D341Med (cell line): ENCODE measurements at regions not wholly inside any gene's neighbourhood (a gene's known extent, or its start where the extent isn't known, plus 50 kb on each side); places are given as distances from the start of the nearest gene placed in this dataset.
"Not testable (repeated sequence)": the region's sequence is repeated elsewhere in the genome, so short reads cannot be mapped to it uniquely, and the experiment has no call there.

Source experiments
- DNase-seq: peaks from one replicate; pipeline ENCODE4 v3.0.0; 2012; ENCODE audit warnings: low spot score

DNA sequence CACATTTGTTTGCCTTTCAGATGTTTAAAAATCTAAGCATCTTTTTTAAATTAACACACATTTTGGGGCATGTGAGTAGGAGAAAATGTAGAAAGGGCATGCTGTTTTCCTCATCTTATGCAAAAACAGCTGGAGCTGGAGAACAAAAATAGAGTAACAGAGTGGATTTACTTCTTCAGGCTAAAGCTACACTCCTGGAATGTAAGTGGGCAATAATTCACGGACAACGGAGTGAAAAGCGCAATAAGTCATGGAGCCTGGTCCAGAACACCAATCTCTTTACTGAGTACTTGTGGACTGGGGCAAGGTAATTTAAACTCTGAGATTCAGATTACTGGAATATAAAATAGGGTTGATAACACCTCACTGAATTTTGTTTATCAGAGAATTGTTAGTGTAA, 1018.8 kb upstream of the HS3ST1 start:
- DNase-seq = no peak

DNA sequence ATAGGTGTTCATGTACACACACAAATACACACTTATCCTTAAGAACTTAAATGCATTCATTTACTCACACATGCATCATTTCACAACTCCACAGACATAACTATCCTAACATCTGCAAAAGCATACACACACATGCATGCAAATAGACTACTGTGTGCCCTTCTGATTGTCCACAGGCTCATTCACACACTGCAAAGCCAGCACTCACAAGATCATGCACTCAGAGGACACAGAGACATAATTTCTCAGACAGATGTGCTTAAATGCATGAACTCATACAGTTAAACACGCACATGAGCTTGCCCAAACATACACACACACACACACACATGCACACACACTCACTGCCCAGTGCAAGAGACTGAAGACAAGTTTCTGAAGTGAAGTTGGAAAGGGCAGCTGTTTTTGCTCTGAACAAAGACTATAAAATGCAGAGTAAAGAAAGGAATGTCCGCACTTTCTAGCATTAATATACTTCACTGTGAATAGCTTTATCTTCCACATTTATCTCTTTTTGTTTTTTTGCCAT, 1018.0 kb upstream of the HS3ST1 start:
- no peak for DNase-seq

DNA sequence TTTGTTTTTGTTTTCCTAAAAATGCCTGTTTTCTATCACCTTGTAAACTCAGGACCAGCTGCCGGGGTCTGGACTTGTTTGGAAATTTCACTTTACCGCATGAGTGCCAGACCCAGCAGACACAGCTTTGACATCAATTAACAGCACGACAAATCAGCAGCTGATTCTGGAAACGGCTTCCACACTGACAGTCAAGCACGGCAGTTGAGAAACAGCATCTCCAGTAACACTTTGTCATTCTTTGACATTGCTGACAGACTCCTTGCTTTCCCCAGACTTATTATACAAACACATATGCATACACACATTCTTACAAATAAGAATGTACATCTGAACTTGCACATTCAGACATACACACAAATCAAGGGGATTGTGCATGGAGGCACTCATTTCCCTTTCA, 1017.6 kb upstream of the HS3ST1 start:
- DNase-seq = no peak

DNA sequence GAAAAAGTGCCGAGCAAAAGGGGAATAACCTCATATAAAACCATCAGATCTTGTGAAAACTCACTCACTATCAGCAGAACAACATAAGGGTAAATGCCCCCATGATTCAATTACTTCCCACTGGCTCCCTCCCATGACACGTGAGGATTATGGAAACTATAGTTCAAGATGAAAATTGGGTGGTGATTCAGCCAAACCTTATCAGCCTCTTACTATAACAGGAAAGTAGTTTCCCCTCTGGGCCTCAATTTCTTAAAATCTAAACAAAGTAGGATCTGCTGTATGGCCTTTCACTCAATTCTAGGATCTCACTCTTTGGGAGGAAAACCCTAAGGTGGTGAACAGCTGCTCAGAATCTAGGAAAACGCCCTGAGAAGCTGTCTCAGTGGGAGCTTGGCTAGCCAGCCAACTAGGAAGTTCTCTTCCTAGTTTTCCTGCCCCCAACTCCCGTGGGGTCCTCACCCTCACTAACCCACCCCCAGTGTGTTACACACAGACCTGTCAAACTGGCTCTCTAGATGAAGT, 1017.1 kb upstream of the HS3ST1 start:
- DNase-seq = no peak

DNA sequence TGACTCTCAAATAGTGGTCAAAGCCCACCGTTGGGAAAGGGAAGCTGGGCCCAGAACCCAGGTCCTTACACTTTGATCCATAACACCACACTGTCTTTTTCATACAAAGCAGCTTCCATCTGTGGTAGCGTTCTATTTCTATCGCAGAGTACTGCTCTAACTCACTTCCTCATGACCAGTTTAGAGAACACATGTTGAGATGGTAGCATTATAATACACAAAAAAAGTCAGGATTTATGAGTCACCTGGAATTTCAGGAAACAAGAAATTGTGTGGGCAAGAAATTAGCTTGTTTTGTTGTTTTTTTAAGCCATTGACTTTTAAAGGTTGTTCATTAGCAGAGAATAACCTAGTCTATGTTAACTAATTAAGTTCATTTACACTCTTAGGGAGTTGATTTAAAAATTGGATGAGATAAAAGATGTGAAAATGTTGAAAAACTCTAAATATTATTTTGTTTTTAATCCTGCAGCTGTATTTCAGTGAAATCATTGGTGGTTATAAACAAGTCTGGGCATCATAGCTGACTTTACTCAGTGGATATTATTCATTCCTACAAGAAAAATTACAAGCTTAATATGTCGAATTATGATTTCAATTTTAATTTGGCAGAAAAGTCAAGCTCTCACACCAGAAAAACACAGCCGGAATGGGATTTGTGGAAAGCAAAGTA, 1011.1 kb upstream of the HS3ST1 start:
- no peak for DNase-seq

DNA sequence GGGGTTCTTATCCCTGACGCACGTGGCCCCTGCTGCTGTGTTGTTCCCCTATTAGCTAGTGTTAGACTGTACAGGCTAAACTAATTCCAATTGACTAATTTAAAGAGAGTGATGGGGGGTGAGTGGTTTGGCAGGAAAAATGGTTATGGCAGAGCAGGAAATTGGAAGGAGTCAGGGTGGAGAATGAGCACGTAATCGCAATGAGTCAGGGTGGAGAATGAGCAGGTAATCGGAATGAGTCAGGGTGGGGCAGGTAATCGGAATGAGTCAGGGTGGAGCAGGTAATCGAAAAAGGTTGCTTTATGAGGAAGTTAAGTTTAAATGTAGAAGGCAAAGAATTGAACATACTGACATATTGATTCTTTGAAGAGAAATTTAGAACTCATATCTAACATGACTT, 1002.6 kb upstream of the HS3ST1 start:
- DNase-seq = not testable (repeated sequence)

DNA sequence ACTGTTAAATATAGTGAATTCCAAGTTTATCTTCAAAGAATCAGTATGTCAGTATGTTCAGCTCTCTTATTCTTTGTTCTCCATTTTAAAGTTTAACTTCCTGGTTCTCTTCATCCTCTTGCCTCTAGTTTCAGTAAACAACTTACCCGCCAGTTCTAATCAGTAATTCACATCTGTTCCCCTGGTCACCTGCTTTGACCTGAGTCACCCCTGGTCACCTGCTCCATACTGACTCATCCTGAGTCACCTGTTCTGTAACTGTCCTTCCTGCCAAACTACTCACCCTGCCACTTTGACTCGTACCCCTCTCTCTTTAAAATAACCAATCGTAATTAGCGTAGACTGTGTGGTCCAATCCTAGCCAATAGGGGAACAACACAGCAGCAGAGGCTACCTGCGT, 992.7 kb upstream of the HS3ST1 start:
- no peak for DNase-seq

DNA sequence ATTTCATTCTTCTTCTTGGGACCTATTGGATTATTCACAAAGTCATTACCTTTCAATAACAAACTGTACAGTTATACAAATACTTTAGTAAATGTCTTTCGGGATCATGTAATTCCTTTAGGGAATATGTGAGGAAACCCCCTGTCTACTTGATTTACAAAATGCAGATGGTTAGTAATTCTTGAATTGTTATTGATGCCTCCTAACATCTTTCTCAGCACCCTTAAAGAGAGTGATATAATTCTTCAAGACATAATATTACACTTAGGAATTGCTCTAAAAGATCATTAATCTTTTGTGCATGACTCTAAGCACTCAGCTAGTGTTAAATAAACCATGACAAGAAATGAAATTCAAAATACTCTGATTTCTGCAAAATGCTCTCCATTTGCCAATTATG, 988.1 kb upstream of the HS3ST1 start:
- DNase-seq = no peak

DNA sequence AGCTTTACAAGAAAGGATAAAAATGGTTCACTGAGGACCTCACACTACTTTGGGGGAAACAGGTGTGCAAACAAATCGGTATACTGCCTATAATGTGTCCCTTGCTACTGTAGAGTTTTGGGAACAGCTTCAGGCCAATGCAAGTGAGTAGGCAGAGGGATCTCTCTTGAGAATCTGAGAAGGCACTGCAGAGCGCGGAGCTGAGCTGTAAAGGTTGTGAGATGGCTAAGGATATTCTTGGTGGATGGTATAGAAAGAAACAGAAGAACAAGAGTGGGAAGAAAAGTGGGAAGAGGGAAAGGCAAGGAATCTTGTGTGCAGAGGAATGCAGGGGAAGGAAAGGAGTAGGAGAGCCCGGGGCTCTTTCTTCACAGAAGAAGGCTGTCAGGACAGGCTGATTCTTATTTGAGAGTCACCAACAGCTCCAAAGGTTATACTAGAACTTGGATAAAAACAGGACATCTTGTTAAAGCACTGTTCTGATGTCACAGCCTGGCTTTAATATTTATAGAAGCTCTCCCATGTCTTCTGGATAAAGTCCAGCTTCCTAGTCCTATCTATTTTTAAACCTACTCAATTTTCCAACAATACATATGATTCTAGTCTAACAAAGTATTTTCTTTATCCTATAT, 985.6 kb upstream of the HS3ST1 start:
- DNase-seq = no peak

DNA sequence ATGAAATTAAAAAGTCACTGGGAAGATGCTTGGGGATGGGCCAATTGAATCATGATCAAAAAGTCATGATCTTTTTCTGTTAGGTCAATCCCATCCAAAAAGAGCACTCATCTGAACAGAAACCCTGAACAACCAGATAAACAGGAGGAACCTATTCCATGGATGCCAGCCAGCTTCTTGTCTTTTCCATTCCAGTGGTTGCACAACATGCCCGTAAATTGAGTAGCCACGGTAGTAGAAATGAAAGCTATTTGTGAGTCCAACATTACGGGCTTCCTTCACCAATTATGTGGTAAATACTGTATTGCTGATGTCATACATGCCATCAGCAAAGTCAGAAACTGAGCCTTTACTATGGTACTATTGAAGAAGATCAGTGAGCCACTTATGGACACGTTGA, 982.4 kb upstream of the HS3ST1 start:
- DNase-seq = no peak

DNA sequence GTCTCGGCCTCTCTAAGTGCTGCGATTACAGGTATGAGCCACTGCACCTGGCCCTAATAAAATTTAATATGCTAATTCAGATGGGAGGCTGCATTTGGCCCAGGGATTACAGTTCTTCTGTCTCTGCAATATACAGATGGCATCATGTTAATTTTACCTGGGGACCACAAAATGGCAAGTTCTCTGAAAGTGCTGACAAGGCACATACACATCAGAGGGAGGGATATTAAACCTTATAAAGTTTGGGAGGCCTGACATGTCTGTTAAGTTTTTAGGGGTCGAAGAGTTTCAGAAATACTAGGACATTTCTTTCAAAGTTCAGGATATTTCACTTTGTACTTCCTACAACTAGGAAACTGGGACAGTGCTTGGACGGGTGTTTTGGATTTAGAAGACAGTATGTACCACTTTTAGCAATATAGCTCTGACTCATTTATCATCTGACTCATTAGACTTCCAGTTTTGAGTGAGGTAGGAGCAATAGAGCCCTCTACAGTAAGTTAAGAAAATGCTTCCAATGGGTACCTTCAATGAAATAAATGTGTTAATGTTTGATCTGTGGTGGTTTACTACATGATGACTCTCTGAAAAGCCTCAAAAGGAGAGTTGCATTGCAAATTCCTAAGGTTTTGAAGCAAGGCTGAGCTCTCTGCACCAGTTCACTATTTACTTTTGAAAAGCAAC, 981.0 kb upstream of the HS3ST1 start:
- peak; percentile 12 for DNase-seq

DNA sequence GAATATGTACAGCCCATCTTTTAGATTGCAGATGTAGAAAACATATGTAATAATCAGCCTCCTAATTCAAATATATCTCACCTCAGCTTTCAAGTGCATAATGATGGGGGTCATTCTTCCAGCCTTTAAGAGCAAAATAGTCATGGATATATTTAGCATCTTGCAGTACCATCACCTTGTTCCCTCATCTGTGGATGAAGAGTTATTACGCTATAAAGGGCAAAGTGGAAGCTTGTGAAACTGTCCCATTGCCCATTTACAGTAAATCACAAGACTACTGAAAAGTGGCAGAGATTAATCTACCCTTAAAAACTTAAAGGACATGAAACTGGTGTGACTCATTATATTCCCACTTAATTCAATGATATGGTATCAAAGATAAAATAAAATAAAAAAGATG, 979.7 kb upstream of the HS3ST1 start:
- no peak for DNase-seq

DNA sequence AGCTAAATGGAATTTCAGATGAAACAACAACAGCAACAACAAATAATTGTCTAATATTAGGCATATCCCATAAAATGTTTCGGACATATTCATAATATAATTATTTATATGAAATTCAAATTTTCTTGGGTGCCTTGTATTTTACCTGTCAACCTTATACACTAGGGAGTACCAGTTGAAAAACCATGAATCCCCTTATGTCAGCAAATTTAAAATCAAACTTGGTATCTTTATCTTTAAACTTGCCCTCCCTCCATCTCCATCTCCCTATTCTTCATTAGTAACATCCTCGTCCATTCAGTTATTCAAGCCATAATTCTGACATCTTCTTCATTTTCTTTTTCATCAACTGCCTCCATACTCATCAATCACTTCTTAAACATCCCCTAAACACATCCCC, 974.5 kb upstream of the HS3ST1 start:
- no peak for DNase-seq

DNA sequence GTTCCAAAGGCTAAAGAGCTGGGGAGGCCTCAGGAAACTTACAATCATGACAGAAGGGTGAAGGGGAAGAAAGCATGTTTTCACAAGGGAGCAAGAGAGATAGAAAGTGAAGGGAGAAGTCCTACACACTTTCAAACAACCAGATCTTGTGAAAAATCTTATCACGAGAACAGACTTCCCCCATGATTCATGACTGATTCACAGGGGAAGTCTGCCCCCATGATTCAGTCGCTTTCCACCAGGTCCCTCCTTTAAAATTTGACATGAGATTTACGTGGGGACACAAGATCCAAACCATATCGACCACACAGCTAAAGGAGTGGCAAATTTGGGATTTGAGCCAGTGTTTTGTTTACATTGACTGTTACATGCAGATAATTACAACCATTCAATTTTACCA, 971.1 kb upstream of the HS3ST1 start:
- no peak for DNase-seq

DNA sequence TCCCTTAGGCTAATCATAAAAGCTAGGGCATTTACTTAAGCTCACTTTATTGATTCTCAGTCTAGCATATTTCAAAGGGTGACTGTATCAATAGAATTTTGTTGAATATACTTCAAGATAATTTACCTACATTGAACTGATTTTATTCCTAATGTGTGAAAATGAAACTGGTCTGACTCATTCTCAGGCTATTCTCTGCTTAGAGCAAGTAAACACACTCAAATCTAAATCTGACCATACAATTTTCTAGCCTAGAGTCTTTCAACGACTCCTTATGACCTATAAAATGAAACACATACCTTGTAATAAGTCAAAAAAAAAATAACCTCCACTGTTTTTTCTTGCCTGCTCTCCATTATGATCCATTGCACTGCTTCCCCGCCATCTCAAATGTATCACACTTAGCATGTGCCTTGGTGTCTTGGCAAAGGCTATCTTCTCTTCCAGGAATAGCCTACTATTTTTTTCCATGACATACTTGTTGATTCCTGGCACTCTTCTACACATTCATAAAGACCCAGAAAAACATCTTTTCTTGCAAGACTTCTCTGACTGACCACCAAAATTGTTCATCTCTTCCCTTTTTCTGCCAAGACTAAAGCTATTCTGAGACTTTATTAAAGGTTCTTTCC, 965.1 kb upstream of the HS3ST1 start:
- no peak for DNase-seq

DNA sequence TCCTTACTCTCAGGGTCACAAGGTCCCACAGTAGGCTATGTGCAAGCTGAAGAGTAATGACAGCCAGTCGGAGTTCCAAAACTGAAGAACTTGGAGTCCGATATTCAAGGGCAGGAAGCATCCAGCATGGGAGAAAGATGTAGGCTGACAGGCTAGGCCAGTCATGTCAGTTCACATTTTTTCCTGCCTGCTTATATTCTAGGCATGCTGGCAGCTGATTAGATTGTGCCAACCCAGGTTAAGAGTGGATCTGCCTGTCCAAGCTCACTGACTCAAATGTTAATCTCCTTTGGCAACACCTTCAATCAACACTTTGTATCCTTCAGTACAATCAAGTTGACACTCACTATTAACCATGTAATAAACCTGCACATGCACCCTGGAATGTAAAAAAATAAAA, 960.9 kb upstream of the HS3ST1 start:
- no peak for DNase-seq

DNA sequence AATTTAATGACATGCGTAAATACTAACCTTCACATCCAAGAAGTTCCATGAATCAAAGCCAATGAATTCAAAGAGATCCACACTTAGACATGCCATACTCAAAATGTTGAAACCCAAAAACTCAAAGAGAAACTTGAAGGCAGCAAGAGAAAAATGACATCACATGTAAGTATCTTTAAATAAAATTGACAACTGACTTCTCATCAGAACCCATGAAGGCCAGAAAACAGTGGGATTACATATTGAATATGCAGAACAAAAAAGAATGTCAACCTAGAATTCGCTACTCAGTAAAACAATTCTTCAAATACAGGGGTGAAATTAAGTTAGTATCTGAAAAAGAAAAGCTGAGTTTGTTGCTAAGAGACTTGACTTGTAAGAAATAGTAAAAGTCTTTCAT, 953.9 kb upstream of the HS3ST1 start:
- DNase-seq = no peak

DNA sequence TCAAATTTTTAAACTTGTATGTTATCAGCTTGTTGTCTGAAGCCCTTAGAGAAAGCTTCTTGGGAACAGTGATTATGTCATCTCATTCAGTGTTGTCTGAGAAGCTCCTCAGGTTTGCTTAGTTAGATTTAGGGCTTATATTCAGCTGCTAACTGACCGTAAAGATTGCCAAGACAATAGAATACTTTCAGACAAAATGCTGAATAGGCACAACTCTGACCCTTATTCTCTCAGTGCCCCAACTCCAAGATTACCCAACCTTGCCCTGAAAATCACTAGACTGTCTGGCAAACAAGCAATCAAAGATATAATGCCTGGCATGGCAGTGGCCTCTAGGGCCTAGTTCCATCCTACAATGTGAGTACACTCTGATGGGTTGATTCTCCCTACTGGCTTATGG, 950.5 kb upstream of the HS3ST1 start:
- DNase-seq = no peak

DNA sequence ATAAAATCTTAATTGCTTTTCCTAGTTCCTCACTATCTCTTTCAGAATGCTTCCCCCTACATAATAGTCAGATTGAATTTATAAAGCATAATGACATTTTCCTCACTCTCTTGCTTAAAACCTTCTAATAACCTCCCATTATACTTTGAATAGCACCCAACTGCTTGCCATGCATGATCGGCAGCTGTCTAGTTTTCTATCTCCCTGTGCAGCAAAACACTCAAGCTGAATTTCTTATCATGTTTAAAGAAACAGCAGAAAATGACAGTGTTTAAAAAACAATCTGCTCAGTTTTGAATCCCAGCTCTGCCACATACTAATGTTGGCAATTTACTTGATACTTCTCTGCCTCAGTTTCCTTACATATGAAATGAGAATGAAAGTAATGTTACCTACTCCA, 947.1 kb upstream of the HS3ST1 start:
- DNase-seq = no peak

DNA sequence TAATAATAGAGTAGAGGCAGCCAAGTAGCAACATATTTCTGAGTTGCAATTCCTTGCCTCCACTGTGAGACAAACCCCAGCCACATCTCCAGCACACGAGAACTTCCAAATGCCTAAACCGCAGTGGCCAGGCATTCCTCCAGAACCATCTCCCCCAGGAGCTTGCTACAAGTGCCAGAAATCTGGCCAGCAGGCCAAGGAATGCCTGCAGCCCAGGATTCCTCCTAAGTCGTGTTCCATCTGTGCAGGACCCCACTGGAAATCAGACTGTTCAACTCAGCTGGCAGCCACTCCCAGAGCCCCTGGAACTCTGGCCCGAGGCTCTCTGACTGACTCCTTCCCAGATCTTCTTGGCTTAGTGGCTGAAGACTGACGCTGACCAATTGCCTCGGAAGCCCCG, 937.2 kb upstream of the HS3ST1 start:
- not testable (repeated sequence) for DNase-seq

DNA sequence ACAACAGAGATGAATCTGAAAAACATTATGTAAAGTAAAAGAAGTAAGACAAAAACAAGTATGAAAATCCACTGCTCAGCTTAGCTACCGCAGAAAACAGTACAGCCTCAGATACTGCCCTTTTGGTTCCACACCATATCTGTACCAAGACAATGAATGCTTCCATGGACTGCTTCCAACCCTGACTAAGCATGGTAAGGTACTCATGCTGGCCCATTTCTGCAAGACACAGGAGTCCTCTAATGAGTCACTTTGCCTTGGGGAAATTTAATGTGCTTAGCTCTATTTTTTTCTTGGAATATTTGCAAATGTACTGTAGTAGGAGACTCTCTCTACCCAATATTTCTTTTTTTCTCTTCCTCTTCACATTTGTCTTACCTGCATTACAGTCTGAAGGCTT, 931.7 kb upstream of the HS3ST1 start:
- DNase-seq = no peak

DNA sequence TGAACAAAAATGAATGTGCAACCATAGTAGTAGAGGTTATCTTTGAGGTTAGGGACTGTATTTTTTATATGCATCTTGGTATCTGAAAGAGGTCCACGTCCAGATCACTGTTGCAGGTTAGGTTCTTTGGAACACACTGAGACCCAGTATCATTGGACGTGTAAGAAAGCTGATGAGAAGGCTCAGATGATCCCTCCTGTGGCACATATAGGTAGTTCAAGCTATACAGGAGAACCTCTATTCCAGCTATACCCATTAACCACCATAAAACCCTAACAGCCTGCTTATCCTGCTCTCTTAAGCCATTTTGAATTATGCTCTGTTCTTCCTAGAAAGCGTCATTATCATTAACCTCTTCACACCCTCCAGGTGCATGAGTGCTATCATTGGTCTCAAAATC, 930.7 kb upstream of the HS3ST1 start:
- DNase-seq = peak; percentile 37

DNA sequence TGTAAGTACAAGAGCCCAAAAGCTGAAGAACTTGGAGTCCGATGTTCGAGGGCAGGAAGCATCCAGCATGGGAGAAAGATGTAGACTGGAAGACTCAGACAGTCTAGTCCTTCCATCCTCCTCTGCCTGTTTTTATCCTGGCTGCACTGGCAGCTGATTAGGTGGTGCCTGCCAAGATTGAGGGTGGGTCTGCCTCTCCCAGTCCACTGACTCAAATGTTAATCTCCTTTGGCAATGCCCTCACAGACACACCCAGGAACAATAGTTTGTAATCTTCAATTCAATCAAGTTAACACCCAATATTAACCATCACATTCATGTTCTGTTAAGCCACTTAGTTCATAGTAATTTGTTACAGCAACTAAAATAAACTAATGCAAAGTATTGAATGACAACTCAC, 904.4 kb upstream of the HS3ST1 start:
- DNase-seq = peak; percentile 52
